ENCODE measurements at regions not wholly inside any gene's neighbourhood (a gene's known extent, or its start where the extent isn't known, plus 50 kb on each side); places are given as distances from the start of the nearest gene placed in this dataset.

DNA sequence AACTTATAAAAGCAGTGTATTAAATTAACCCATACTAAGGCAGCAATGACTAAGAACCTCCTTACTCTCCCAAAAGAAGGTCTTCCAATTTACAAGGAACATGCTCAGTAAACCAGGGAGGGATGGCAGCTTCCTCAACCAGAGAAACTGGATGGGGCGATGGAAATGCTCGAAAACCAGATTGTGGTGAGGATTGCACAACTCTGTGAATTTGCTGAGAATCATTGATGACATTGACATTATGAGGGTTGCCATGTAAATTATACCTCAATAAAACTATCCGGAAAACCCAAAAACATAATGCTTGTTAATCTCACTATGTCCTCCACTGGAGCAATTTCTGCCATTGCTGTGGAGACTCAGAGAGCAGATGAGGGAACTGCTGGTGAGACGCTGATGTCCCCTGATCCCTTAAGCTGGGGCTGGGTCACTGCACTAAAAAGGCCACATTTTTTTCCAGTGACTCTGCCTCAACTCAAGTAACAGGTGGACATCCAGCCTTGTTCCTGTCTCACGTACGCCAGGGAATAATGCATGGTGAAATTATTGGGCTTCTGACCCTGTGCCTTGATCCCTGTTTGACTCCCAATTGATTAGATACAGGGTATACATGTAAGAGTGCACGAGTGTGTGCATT lies 288.3 kb downstream of the CYP26B1 start:
- no peak for DNase-seq

DNA sequence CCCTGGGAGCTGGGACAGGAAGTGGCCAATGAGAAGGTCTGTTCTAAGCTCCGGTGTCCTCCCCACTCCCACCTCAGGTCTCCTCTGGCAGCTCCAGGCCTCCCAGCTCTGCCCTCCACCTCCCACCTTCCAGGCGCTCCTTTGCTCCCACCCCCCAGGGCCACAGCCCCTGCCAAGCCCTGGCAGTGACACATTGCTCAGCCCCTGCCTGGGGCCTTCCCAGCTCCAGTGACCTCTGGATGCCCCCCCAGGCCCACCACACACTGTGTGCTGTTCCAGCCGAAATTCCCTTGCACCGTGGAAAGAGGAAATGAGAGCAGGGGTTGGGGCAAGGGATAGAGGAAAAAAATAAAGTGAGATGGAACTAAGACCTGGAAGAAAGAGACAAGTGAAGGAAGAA lies 289.6 kb downstream of the CYP26B1 start:
- no peak for DNase-seq

DNA sequence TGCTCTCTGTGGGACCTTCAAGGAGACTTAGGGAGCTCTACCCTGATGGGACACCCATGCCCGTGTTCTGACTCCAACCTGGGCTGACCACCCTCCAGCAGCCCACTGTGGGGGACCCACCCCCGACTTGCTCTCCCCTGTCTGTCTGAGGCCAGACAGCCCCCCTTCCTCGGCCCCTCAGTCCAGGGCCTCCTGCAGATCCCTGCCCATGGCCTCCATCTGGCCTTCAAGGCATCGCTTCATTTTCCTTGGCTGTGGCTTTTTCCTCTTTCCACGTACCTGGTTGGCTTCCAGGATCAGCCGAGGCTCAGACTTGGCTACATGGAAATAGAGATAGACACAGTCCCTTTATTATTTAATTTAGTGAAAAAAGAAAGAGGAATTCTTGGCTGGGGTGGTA lies 290.0 kb downstream of the CYP26B1 start:
- no peak for DNase-seq

DNA sequence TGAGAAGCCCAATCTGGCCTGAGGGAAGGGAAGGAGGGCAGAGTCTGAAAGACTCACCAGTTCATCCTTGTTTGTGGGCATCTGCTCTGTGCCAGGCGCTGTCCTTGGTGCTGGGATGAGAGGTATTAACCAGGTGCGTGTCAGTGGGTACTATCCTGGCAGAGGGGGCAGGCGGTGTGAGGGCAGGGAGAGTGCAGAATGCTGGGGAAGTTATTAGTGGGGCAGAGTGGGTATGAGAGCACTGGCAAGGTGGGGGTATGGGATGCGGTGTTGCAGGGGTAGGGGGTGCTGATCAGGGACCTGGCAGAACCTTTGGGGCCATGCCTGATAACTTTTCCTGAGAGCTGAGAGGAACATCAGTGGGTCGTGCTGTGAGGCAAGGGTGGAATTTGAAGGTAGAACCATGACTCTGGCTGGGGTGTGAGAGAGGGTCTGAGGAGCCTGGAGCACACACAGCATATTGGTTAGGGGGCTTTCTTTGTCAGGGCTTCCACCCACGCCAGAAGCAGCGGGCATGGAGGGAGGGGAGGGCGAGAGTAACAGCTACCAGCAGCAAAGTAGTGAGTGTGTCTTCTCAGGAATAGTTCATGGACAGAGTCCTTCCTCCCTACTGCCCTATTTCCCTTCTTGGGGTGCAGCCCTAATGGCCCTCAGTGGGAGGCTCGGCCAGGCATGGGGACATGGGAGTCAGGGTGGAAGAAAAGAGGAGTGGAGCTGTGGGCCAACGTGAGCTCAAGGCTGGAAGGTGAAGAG lies 290.7 kb downstream of the CYP26B1 start:
- DNase-seq, result peak; percentile 4 to 10

DNA sequence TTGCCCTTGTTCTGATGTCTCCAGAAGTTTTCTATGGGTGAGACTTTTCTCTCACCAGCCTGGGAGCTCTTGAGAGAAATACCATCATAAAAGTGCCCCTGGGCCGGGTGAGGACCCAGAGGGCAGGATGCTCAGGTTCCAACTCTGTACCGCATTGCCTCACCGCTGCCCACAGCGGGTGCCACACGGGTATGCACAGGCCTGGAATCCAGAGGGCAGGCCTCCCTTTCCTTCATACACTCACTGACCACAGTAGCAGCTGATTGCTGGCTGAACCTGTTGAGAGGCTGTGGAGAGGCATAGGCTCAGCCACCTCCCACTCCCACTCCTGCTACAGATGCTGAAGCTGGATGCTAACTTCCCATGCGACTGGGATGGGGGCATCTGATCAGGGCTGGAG lies 293.8 kb downstream of the CYP26B1 start:
- DNase-seq, result no peak

DNA sequence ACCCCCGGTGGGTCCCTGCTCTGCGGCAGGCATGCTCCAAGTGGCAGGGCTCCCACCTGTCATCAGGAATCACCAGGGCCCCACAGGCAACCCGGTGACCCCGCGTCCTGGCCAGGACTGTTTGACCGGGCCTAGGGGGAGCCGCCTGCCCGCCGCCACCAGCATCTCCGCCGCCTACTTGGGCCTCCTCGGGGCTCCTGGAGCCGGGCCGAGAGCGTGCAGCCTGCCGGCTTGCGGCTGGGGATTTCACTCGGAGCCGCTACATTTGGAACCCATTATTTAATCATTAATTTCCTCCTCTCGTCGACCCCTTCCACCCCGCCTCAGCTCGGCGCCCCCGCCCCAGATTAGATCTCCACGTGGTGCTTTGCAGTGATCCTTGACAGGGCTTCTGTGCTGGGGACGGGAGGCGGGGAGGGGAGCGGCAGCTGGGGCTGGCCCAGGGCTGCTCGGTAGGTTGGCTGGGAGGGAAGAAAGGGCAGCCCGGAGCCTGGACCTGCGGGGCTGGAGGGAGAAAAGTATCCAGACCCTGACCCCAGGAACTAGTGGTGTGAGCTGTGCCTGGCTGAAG lies 295.4 kb downstream of the CYP26B1 start:
- DNase-seq, result no peak

DNA sequence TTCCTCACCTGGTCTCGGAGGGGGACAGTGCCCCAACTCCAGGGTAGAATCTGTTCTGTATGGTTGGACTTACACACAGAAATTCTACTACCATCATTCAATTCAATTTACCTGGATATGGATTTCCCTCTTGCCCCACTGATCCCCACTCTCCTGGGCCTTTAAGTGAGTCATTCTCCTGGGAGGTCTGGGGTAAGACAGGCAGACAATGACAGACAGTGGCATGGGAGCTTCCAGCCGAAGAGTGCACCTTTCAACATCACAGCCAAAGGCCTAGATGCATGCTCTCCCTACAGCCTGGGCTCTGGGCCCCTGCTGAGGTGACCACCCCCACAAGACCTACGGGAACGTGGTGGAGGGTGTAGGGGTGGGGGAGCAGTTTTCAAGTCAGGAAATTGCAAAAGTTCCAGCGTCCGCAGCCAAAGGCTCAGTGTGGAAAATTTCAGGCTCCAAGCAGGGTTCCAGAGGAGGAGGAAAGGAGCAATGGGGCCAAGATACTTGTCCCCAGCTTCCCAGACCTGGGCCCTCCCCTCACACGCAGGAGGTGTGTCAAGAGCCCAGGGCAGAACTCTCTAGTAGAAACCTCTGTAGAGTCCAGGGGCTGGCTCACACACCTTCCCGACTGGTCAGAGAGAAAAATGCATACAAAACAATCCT lies 296.4 kb downstream of the CYP26B1 start:
- no peak for DNase-seq

DNA sequence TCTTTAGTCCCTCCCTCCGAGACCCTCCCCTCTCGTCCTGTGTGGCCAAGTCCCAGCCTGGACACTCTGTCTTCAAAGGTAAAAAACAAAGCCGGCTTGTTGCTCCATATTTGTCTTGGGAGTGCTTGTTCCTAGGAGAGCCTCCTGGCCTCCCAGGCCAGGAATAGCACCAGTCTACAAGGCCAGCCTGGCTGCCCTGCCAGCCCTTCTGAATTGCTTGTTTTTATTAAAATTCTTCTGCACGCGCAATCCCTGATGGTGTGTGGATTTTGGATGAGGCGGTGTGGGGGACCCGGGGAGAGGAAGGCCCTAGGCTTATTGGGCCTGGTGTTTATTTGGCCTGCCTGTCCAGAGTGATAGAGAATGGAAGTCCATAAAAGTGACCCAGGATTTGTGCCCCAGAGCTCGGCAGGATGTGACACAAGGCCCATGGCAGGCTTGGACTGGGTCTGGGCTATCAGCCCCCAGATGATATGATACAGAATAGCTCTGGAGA lies 297.3 kb downstream of the CYP26B1 start:
- DNase-seq, result no peak

DNA sequence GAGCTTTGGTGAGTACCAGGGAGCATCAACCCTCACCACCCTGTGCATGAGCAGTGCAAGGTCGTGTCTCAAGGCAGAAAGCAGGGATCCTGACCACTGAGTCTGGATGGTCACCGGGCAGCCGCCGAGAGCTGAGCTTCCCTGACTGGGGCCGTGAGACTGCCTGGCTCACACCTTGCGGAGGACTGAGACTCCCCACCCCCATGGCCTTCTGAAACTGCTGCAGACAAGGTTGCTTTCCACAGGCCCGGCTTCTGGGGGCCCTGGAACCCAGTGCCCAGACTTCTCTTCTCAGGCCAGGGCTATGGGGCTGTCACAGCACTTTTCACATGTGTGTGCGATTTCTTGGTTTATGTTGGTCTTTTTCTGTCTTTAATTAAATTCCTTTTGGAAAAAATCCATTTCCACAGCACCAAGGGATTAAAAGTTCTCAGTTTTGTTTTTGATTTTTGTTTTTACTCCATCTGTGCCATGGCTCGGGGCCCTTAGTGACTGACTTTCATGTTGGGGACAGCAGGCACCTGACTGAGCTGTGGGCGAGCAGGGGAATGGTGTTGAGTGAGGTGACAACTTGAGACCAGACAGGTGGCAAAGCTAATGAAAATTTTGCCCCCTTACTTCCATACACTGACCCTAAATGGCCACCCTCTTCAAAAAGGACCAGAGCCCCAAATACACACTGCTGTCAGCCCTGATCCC lies 297.9 kb downstream of the CYP26B1 start:
- DNase-seq, result no peak

DNA sequence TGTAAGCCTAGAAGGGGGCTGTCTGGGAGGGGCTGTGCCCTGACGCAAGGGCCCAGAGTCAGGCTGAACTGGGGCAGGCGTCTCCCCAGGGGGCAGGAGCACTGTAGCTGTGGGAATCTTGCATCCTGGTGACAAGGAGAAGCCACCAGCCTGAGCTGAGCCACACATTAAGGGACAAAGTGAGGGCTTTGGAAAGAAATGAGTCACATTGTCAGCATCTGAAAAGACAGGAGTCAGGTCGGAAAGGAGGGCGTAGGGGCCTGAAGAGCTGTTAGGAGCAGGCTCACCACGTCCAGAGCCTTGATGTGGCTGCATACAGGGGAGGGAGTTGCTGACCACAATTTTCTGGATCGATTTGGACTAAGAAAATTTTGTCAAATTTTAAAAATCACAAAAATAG lies 298.6 kb downstream of the CYP26B1 start:
- no peak for DNase-seq

DNA sequence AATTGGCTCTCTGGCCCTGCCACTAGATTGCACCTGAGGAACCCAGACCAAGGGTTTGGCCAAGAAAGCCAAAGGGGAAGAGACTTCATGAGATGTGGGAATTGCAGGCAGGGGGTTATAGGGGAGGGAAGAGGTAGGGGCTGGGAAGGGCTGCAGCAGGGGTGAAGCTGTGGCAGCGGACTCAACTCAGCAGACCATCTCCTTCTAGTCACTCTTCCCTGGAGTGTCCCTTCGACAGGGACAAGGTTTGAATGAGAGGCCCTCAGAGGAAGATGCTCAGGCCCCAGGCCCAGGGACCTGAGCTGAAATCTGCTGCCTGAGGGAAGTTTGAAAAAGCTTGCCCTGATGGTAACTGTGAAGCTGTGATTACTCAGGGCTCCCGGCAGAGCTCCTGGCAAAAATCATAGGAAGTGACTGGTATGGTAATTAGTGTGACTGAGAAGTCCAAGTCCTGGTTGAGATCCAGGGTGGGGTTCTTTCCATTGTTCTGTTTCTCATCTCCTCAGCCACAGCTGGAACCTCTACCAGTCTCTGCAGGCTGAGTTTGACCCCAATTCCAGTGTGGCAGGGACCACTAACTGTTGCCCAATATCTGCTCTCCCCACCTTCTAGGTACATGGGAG lies 300.9 kb downstream of the CYP26B1 start:
- DNase-seq, result no peak

DNA sequence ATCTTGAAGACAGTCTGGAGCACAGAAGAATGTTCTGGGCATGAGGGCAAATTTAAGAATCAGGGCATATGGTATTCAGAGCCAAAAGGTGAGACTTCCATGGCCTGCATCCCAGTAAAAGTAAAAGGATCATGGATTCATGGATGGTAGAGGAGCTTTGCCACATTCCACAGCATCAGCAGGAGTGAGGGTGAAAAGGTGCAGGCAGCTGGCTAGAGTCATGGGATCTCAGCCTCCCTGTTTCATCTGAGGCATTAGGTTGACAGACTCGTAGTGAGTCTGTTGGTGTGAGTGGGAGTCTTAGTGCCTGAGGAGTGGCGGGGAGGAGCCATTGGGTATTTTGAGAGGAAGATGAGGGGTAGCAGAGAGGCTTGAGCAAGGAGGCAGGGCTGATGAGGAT lies 301.6 kb downstream of the CYP26B1 start:
- no peak for DNase-seq

DNA sequence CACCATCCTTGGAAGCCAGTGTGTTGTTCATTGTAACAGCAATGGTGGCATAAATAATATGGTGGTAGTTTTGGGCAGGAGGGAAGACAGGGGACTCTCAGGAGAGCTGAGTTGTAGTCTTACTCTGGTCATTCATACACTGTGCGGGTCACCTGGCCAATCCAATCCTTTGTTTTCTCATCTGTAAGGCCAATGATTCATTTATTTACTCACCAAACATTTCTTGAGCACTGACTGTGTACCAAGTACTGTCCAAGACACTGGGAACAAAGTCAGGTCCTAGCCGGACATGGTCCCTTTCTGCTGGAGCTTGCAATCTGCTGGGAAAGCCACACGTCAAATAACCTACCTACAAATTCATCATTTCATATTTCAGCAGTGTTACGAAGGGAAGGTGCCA lies 302.7 kb downstream of the CYP26B1 start:
- no peak for DNase-seq

DNA sequence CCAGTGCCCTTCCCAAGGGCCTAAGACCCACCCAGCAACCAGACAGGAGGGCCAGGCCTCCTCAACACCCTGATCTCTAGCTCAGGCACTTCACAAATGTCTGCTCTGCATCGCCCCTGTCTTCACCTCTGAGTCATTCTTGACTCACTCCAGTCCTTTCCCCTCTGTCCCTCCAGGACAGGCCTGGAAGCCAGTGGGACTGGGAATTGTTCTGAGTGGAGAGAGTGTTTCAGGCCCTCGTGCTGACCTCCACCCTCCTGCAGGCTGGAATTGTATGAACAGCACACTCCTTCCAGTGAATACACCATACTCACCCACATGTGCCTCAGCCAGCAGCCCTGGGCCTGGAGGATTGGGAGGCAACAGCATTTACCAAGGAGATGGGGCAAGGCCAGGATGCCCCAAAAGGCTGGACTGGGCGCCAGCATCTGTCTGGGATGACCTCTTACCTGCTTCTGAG lies 304.2 kb downstream of the CYP26B1 start:
- no peak for DNase-seq

DNA sequence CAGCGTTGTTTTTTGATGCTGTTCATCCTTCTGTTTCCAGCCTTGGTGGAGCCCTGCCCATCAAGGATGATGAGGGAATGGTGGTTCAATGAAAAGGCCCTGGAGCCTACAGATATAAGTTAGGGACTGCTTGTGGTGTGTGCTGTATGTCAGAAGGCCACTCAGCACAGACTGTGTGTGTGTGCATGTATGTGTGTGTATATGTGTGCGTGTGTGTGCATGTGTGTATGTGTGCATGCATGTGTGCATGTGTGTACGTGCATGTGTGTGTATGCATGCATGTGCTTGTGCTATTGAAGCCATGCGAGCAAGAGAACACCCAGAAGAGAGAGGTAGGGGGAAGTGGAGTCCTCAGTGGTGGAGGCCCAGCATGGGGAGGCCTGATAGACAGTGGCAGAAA lies 304.9 kb downstream of the CYP26B1 start:
- no peak for DNase-seq

DNA sequence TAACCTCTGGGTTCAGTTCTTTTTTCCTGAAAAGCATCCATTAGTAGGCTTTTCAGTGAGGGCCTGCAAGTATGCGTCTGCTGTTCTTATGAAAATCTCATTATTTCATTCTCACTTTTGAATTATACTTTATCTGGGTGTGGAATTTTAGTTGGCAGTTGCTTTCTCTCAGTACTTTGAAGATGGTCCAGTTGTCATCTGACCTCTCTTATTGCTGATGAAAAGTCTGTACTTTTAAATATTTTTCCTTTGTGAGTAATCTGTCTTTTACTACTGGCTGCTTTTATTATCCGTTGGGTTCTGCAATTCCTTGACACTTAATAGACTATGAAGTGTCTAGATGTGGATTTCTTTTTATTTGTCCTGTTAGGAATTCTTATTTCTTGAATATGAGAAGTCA lies 307.8 kb downstream of the CYP26B1 start:
- DNase-seq, result no peak

DNA sequence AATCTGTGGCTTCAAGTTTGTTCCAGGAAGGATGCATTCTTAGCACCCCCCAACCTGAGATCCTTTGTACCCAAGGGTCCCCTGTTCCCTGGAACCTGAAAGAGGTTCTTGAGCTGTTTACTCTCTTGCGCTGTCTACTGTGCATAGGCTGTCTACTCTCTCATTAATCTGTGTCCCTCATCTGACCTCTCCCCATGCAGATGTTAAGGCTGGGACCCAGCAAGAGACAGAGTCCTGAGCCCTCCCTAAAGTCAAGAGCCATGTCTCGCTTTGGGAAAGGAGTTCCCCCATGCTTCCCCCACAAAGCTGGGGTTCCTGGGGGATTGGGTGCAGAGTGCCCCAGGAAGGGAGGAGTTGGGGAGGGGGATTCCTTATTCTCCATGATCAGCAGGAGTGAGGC lies 312.9 kb downstream of the CYP26B1 start:
- DNase-seq, result no peak

DNA sequence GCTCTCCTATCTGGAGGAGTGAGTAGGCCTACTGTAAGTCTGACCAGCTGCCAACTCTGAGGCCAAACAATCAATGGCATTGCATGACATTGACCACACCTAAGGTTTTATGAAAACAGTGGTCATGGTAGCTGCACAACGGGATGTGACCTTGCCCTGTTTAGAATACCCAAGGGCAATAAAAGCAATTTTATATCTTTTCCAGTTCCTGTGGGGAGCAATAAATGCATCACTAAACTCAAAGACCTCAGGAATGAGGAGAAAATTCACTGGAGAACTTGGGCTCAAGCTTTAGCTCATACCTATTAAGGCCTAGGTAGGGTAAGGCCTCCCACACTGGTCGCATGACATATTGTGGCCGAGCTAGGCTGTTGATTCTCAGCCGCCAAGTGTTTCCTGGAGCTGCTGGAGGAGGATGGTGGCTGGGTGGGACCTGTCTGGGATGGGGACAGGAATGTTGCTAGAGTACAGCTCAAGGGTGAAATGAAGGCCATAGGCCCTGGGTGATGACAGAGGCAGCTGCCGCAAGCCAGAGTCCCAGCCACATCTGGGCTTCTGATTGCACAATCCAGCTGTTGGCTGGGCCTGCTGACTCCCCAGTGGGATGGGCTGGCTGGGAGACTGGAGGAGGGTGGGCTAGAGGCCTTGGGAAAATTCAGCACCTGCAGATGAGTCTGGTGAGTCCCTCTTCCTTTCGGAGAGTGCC lies 313.7 kb downstream of the CYP26B1 start:
- DNase-seq, result no peak

DNA sequence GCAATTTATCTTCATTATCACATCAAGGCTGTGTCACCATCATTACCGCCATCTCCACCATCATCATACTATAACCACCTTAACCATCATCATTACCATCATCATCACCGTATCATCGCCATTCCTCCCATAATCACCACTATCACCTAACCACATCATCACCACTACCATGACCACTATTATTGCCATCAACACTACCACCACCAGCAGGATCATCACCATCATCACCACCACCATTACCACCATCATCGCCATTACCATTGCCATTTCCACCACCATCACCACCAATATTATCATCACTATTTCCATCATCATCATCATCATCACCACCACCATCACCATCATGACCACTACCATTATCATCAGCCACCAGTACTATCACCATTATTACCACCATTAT lies 314.4 kb downstream of the CYP26B1 start:
- DNase-seq, result no peak

DNA sequence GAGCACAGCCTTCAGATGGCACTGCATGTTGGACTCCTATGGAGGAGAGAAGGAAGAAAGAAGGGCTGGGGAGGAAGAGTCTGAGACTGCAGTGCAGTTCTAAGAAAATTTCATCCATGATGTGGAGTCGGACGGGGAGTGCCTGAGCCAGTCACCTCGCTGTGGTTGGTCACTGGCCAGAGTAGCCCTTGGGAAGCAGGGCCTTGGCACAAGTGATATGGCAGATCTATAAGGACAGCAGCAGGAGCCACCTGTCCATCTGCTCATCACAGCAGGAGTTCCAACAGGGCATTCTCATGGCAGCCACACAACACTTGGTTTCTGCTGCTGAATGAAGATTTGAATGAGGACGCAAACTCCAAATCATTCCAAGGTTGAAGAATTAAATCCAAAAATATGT lies 314.8 kb downstream of the CYP26B1 start:
- DNase-seq, result no peak

DNA sequence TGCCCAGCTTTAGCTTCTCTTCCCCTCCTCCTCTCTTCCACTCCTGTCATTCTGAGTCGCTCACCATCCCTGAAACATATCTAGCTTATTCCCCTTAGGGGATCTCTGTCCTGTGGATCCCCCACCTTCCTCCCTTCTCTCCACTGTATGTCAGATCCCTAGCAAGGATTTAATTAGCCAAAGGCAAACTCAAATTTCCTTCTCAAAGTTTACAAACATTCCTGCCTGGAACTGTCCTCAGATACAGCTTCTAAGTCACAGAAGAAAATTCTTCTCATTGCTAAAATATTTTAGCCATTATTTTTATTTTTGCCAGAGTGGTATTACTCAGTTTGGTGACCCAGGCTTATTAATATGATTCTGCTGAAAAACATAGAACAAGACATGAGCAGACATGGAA lies 315.3 kb downstream of the CYP26B1 start:
- DNase-seq, result no peak

DNA sequence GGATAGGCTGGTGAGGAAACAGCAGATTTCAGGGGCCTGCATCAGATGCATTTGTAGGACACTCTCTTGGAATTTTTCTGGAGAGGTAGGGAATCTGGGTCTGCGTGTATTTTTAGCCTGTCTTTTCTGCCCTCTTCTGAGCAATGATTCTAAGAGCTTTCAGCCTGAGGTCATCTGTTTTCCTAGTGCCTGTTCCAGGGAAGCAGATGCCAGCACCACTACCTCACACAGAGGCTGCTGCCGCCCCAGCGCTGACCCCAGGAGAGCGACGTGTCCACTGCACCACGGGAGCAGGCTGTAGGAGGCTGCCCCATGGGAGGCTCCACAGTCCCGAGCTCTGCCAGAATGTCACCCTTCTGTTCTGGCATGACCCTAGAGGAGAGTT lies 316.5 kb downstream of the CYP26B1 start:
- no peak for DNase-seq
